HTR-8/SVneo (cell line): ENCODE measurements at regions not wholly inside any gene's neighbourhood (a gene's known extent, or its start where the extent isn't known, plus 50 kb on each side); places are given as distances from the start of the nearest gene placed in this dataset.
A peak's percentile ranks its signal among the peaks of the same experiment; 100 is the strongest.

ENCODE experiments used
- DNase-seq: peaks from one replicate; pipeline ENCODE4 v3.0.0; 2011; ENCODE audit warnings: low spot score, mixed read lengths; ENCODE audit not compliant: insufficient read length
- FAIRE-seq: peaks from 2 replicates; lab custom pipeline; 2011; peaks lifted over from hg19 to GRCh38; lab: Jason Lieb, UNC

DNA sequence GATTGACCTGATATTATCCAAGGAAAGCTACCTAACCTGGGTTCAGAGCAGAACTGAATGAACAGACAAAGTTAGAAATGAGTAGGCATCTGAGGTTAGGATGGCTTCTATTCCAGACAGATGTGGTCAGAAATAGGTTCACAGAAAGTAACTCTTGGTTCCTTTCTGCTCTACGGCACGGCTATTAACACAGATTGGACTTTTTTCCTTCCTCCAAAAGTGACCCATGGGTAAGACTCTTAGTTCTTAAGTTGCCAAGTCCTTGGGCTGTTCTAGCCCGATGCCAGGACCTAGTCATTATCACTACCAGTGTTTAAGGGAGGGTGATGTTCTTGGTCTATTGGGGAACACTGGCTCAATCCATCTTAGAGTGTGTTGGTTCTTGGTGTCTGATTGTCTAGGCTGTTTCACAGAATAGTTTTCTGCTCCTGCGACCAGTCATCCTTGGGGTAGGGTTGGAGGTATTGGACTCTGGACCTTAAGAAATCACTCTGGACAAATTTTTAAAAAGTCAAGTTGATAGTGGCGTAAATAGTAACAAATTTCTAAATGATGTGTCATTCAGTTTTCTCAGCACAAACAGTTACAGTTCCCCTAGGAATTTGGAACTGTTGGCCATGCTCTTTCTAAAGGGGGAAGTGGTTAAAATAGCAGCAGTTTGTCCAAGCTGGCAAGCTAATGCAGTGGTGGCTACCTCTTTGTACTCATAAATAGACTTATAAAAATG, 60.1 kb upstream of the MYCBP2 start:
- no peak for FAIRE-seq
- peak; percentile 1 for DNase-seq

DNA sequence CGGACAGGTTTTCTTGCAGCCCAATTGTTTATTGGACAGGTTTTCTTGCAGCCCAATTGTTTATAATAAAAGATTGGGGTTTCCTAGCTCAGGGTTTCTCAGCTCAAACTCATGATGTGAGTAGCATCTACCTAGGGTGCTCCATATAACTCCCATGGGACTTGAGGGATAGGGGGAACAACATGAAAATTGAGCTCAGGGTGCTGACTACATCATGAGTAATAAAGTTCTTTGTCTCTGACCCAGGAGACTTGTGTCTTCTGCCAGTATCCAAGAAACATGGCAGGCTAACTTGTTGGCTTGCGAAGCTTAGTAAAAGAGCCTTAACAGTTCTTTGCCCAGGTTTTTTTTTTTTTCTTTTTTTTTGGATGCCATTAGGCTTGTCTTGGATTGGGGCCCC, 59.2 kb upstream of the MYCBP2 start:
- DNase-seq (no peak), FAIRE-seq (no peak)

- no peak for FAIRE-seq
These were observed 58.1 kb upstream of the MYCBP2 start for GRCh38 chr13:77384999-77385398.

GRCh38 chr13:77383097-77383496, 56.2 kb upstream of the MYCBP2 start:
- FAIRE-seq (no peak), DNase-seq (no peak)

More at GRCh38 chr13:77384999-77385398, 58.1 kb upstream of the MYCBP2 start:
- no peak for DNase-seq

- DNase-seq (no peak), FAIRE-seq (no peak)
These were observed 54.2 kb upstream of the MYCBP2 start for GRCh38 chr13:77381059-77381458.

DNA sequence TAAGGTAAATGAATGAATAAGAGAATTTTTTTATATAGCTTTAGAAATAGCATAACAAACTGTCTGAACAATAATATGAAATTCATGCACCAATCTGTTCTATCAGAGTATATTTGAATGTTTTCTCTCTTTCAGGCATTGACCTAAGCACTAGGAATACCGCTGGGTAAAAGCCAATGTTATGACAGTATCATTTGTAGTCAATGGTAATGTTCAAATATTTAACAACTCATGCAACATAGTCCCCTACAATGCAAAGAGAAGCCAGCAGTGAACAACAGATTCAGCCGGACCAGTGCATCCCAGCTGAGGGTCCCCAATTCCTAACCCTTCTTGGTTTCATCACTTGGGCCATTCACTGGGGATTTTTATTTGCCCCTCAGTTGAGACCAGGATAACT, 52.6 kb upstream of the MYCBP2 start:
- FAIRE-seq (no peak), DNase-seq (no peak)

GRCh38 chr13:77378662-77379061, 51.8 kb upstream of the MYCBP2 start:
- no peak for DNase-seq
- no peak for FAIRE-seq

- FAIRE-seq (no peak), DNase-seq (no peak)
These were observed 50.1 kb upstream of the MYCBP2 start for GRCh38 chr13:77377016-77377415.
